CD8-positive, alpha-beta memory T cell (primary cell): ENCODE measurements at regions not wholly inside any gene's neighbourhood (a gene's known extent, or its start where the extent isn't known, plus 50 kb on each side); places are given as distances from the start of the nearest gene placed in this dataset.

ENCODE experiments used
- CTCF ChIA-PET: fragments of 350-600 bp; sonication (Branson Sonifier 250); formaldehyde crosslinking; loops from one replicate; lab custom pipeline; 2021; ENCODE audit warnings: antibody characterized with exemption; lab: Charles Lee
- POLR2A ChIA-PET: fragments of 350-600 bp; sonication (Branson Sonifier 250); formaldehyde crosslinking; loops from one replicate; lab custom pipeline; 2021; ENCODE audit warnings: antibody characterized with exemption; lab: Charles Lee
- DNase-seq, 5 donors: peaks; one replicate each; pipeline versions ENCODE4 v3.0.0 to v3.0.0-alpha.2; 2020 to 2022; ENCODE audit warnings: mixed read lengths in 1 of 5
- H3K27ac ChIP-seq: one replicate; pipeline ENCODE4 v1.7.0; 2013; ENCODE audit warnings: low read depth, mild to moderate bottlenecking, low read length, moderate library complexity
- H3K27me3 ChIP-seq: 2 replicates; pipeline ENCODE4 v1.7.0; 2013; ENCODE audit warnings: low read length, mild to moderate bottlenecking; ENCODE audit not compliant: insufficient read depth, poor library complexity, severe bottlenecking
- H3K36me3 ChIP-seq: 2 replicates; pipeline ENCODE4 v1.7.0; 2013; ENCODE audit warnings: mild to moderate bottlenecking, low read length, moderate library complexity; ENCODE audit not compliant: insufficient read depth
- H3K4me1 ChIP-seq: 2 replicates; pipeline ENCODE4 v1.7.0; 2013; ENCODE audit warnings: mild to moderate bottlenecking, low read length, moderate library complexity; ENCODE audit not compliant: insufficient read depth
- H3K4me3 ChIP-seq: 2 replicates; pipeline ENCODE4 v1.7.0; 2013; ENCODE audit warnings: mild to moderate bottlenecking, low read length
- H3K9me3 ChIP-seq: 2 replicates; pipeline ENCODE4 v1.7.0; 2013; ENCODE audit warnings: mild to moderate bottlenecking, low read length
- H3K27ac Mint-ChIP-seq, 8 donors: one replicate each; pipeline ENCODE4 v1.8.0; 2020 to 2021; ENCODE audit warnings: mixed read lengths in 8 of 8, mild to moderate bottlenecking in 6 of 8, inconsistent platforms in 3 of 8, moderate library complexity in 3 of 8
- H3K27me3 Mint-ChIP-seq, 2 donors: one replicate each; pipeline ENCODE4 v1.8.0; 2020 to 2021; ENCODE audit warnings: mixed read lengths in 2 of 2, mild to moderate bottlenecking in 1 of 2, moderate library complexity in 1 of 2
- H3K36me3 Mint-ChIP-seq, 3 donors: one replicate each; pipeline ENCODE4 v1.8.0; 2020 to 2021; ENCODE audit warnings: mixed read lengths in 3 of 3, inconsistent platforms in 1 of 3, mild to moderate bottlenecking in 1 of 3
- H3K4me1 Mint-ChIP-seq, 3 donors: one replicate each; pipeline ENCODE4 v1.8.0; 2020 to 2021; ENCODE audit warnings: mixed read lengths in 3 of 3, inconsistent platforms in 1 of 3, mild to moderate bottlenecking in 1 of 3
- H3K4me3 Mint-ChIP-seq, 7 donors: one replicate each; pipeline ENCODE4 v1.8.0; 2020 to 2021; ENCODE audit warnings: mixed read lengths in 7 of 7, mild to moderate bottlenecking in 6 of 7, moderate library complexity in 4 of 7, inconsistent platforms in 2 of 7
- H3K9me3 Mint-ChIP-seq, 5 donors: one replicate each; pipeline ENCODE4 v1.8.0; 2020 to 2022; ENCODE audit warnings: mixed read lengths in 5 of 5, mild to moderate bottlenecking in 3 of 5, moderate library complexity in 2 of 5, inconsistent platforms in 1 of 5

DNA sequence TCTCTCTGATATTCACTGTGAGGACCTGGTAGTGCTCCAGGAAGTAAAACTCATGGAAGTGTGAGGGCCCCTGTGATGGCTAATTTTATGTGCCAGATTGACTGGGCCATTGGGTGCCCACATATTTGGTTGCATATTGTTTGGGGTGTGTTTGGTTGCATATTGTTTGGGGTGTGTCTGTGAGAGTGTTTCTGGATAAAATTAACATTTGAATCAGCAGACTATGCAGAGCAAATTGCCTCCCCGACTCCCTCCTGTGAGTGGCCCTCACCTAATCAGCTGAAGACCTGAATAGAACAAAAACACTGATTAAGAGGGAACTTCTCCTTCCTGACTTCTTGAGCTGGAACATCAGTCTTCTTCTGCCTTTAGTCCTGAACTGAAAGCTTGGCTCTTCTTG is 173.3 kb upstream of the LINC00305 start:
- CTCF ChIA-PET = no interaction called here
- H3K9me3 Mint-ChIP-seq = peaks cover 3 to 25% (median 9%) of the 10 kb centered on the region in 5 donors
- Histone ChIP-seq H3K9me3 (no peaks in the 10 kb centered on the region), H3K4me1 (no peaks in the 10 kb centered on the region), H3K4me3 (no peak overlapping the region), H3K36me3 (no peaks in the 10 kb centered on the region), H3K27me3 (no peaks in the 10 kb centered on the region), H3K27ac (no peak overlapping the region)
- H3K27me3 Mint-ChIP-seq = no peaks in the 10 kb centered on the region
- H3K4me1 Mint-ChIP-seq = no peaks in the 10 kb centered on the region
- no peak overlapping the region for H3K27ac Mint-ChIP-seq
- no peaks in the 10 kb centered on the region for H3K36me3 Mint-ChIP-seq
- POLR2A ChIA-PET = no interaction called here
- H3K4me3 Mint-ChIP-seq = no peak overlapping the region
- no peak for DNase-seq

DNA sequence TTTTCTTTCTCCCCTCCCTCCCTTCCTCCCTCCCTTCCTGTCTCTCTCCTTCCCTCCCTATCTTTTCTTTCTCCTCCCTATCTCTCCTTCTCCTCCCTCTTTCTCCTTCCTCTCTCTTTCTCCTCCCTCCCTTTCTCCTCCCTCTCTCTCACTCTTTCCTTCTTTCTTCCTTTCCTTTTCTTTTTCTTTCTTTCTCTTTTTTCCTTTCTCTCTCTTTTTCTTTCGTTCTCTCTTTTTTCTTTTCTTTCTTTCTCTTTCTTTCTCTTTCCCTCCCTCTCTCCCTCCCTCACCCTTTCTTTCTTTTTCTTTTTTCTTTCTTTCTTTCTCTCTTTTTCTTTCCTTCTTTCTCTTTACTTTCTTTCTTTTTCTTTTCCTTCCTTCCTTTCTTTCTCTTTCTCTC is 169.7 kb upstream of the LINC00305 start:
- no peaks in the 10 kb centered on the region for H3K36me3 ChIP-seq
- Mint-ChIP-seq H3K9me3 (peaks cover 3 to 30% (median 17%) of the 10 kb centered on the region in 5 donors), H3K27ac (no peak overlapping the region), H3K4me3 (no peak overlapping the region), H3K27me3 (no peaks in the 10 kb centered on the region), H3K36me3 (no peaks in the 10 kb centered on the region), H3K4me1 (no peaks in the 10 kb centered on the region)
- no peaks in the 10 kb centered on the region for H3K9me3 ChIP-seq
- no peak for DNase-seq
- no peak overlapping the region for H3K4me3 ChIP-seq
- CTCF ChIA-PET = no interaction called here
- no peaks in the 10 kb centered on the region for H3K27me3 ChIP-seq
- no peaks in the 10 kb centered on the region for H3K4me1 ChIP-seq
- POLR2A ChIA-PET = no interaction called here
- no peak overlapping the region for H3K27ac ChIP-seq

DNA sequence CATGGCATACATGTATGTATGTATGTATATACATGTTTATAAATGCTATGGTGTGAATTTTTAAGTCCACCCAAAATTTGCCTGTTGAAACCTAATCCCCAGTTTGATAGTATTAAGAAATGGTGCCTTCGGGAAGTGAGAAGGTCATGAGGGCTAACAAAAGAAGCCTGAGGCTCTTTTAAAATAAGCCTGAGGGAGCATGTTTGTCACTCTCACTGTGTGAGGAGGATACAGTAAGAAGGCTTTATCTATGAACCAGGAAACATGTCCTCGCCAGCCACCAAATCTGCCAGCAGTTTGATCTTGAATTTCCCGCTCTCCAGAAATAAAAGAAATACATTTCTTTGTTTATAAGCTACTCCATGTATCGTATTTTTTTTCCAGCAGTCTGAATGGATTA is 163.0 kb upstream of the LINC00305 start:
- no peak overlapping the region for H3K27ac Mint-ChIP-seq
- no peaks in the 10 kb centered on the region for H3K4me1 Mint-ChIP-seq
- H3K4me3 Mint-ChIP-seq = no peak overlapping the region
- Histone ChIP-seq H3K27ac (no peak overlapping the region), H3K27me3 (no peaks in the 10 kb centered on the region), H3K4me1 (no peaks in the 10 kb centered on the region), H3K36me3 (no peaks in the 10 kb centered on the region), H3K4me3 (no peak overlapping the region), H3K9me3 (no peaks in the 10 kb centered on the region)
- POLR2A ChIA-PET = no interaction called here
- no peaks in the 10 kb centered on the region for H3K27me3 Mint-ChIP-seq
- H3K9me3 Mint-ChIP-seq = peaks cover 0 to 12% (median 5%) of the 10 kb centered on the region in 5 donors
- H3K36me3 Mint-ChIP-seq = no peaks in the 10 kb centered on the region
- DNase-seq = no peak
- CTCF ChIA-PET = no interaction called here

DNA sequence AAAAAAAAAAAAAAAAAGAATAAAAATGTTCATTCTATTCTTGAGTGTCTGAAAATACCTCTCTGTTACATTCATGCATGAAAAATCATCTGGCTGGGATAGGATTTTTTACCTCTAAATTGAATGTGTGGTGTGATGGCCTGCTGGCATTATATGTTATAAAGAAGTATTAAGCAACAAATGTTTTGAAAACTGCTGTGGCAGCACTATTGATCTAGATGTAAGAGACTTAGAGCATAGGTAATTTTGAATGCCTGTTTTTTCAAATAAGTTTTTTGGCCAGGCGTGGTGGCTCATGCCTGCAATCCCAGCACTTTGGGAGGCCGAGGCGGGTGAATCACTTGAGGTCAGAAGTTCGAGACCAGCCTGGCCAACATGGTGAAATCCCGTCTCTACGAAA is 147.0 kb upstream of the LINC00305 start:
- Mint-ChIP-seq H3K27ac (no peak overlapping the region), H3K4me3 (no peak overlapping the region), H3K9me3 (peaks cover 0 to 6% (median 4%) of the 10 kb centered on the region in 5 donors), H3K27me3 (no peaks in the 10 kb centered on the region), H3K36me3 (no peaks in the 10 kb centered on the region), H3K4me1 (no peaks in the 10 kb centered on the region)
- ChIA-PET CTCF (no interaction called here), POLR2A (no interaction called here)
- no peaks in the 10 kb centered on the region for H3K9me3 ChIP-seq
- DNase-seq = no peak
- H3K27ac ChIP-seq = no peak overlapping the region
- H3K36me3 ChIP-seq = no peaks in the 10 kb centered on the region
- no peaks in the 10 kb centered on the region for H3K27me3 ChIP-seq
- no peaks in the 10 kb centered on the region for H3K4me1 ChIP-seq
- H3K4me3 ChIP-seq = no peak overlapping the region

DNA sequence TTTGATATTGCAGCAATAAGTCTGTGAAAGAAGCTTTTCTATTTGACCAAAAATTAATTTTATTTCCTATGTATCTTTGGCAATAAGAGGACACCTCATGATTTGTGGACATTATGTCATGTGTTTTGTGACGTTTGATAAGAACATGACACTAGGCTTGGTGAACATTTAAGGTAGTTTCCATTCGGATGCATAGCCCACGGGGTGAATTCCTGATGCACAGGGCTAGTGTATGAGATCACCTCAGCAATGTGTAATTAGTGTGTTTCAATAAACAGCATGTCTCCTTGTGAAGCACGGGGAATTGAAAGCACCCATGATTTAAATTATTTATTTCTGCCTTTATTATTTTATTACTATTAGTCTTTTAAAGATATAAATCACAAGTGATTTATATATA is 146.1 kb upstream of the LINC00305 start:
- DNase-seq = no peak
- Histone ChIP-seq H3K4me1 (no peaks in the 10 kb centered on the region), H3K4me3 (no peak overlapping the region), H3K27me3 (no peaks in the 10 kb centered on the region), H3K9me3 (no peaks in the 10 kb centered on the region), H3K27ac (no peak overlapping the region), H3K36me3 (no peaks in the 10 kb centered on the region)
- H3K4me1 Mint-ChIP-seq = no peaks in the 10 kb centered on the region
- H3K27me3 Mint-ChIP-seq = no peaks in the 10 kb centered on the region
- no peak overlapping the region for H3K4me3 Mint-ChIP-seq
- H3K9me3 Mint-ChIP-seq = peaks cover 0 to 6% (median 4%) of the 10 kb centered on the region in 5 donors
- ChIA-PET POLR2A (no interaction called here), CTCF (no interaction called here)
- H3K36me3 Mint-ChIP-seq = no peaks in the 10 kb centered on the region
- no peak overlapping the region for H3K27ac Mint-ChIP-seq

GRCh38 chr18:64288432-64288831 is 139.5 kb upstream of the LINC00305 start:
- no peaks in the 10 kb centered on the region for H3K27me3 Mint-ChIP-seq
- DNase-seq = no peak

DNA sequence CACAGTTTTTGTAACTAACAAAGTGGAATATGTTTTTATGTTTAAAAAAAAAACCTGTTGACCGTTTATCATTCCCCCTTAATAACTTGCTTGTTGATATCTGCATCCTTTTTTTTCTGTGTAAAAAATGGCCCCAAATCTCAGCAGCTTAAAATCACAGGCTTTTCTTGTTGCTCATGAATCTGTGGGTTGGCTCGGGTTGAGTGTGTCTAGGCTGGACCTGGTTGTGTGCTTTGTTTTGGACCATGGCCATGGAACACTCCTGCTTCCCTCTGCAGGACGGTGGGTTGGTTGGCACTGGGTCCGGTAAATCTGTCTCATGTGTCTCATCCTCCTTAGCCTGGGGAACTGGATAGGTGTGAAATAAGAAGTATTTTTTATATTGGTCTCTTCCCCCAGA is 139.0 kb upstream of the LINC00305 start:
- DNase-seq = no peak
- Mint-ChIP-seq H3K27ac (no peak overlapping the region), H3K36me3 (no peaks in the 10 kb centered on the region), H3K9me3 (peaks cover 0 to 7% (median 4%) of the 10 kb centered on the region in 5 donors), H3K4me3 (no peak overlapping the region), H3K27me3 (no peaks in the 10 kb centered on the region), H3K4me1 (no peaks in the 10 kb centered on the region)
- H3K4me1 ChIP-seq = no peaks in the 10 kb centered on the region
- no peaks in the 10 kb centered on the region for H3K9me3 ChIP-seq
- POLR2A ChIA-PET = no interaction called here
- H3K27me3 ChIP-seq = no peaks in the 10 kb centered on the region
- no peaks in the 10 kb centered on the region for H3K36me3 ChIP-seq
- no peak overlapping the region for H3K4me3 ChIP-seq
- CTCF ChIA-PET = no interaction called here
- no peak overlapping the region for H3K27ac ChIP-seq

More at GRCh38 chr18:64288432-64288831, 139.5 kb upstream of the LINC00305 start:
- no peaks in the 10 kb centered on the region for H3K36me3 Mint-ChIP-seq
- H3K27ac ChIP-seq = no peak overlapping the region
- H3K4me1 ChIP-seq = no peaks in the 10 kb centered on the region
- H3K4me3 ChIP-seq = no peak overlapping the region
- no peaks in the 10 kb centered on the region for H3K4me1 Mint-ChIP-seq
- H3K9me3 ChIP-seq = no peaks in the 10 kb centered on the region
- peaks cover 0 to 4% (median 4%) of the 10 kb centered on the region in 5 donors for H3K9me3 Mint-ChIP-seq
- no peaks in the 10 kb centered on the region for H3K36me3 ChIP-seq
- H3K27ac Mint-ChIP-seq = no peak overlapping the region
- no peaks in the 10 kb centered on the region for H3K27me3 ChIP-seq
- ChIA-PET CTCF (no interaction called here), POLR2A (no interaction called here)
- H3K4me3 Mint-ChIP-seq = no peak overlapping the region

DNA sequence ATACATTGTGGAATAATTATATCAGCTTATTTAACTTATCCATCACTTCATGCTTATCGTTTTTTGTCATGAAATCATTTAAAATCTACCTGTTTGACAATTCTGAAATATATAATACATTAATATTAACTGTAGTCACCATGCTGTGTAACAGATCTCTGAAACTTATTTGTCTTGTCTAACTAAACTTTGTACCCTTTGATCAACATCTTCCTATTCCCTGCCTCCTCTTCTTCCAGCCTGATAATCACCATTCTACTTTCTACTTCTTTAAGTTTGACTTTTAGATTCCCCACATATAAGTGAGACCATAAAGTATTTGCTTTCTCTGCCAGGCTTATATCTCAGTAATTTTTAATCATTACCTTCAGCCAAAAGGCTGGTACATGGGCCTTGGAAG is 134.2 kb upstream of the LINC00305 start:
- H3K9me3 Mint-ChIP-seq = peaks cover 0 to 7% (median 3%) of the 10 kb centered on the region in 5 donors
- H3K4me3 ChIP-seq = no peak overlapping the region
- H3K4me3 Mint-ChIP-seq = no peak overlapping the region
- no peak for DNase-seq
- H3K27ac Mint-ChIP-seq = no peak overlapping the region
- ChIA-PET CTCF (no interaction called here), POLR2A (no interaction called here)
- H3K4me1 Mint-ChIP-seq = no peaks in the 10 kb centered on the region
- no peaks in the 10 kb centered on the region for H3K9me3 ChIP-seq
- no peaks in the 10 kb centered on the region for H3K4me1 ChIP-seq
- no peaks in the 10 kb centered on the region for H3K36me3 Mint-ChIP-seq
- H3K27me3 ChIP-seq = no peaks in the 10 kb centered on the region
- H3K27me3 Mint-ChIP-seq = no peaks in the 10 kb centered on the region
- H3K27ac ChIP-seq = no peak overlapping the region
- H3K36me3 ChIP-seq = no peaks in the 10 kb centered on the region

DNA sequence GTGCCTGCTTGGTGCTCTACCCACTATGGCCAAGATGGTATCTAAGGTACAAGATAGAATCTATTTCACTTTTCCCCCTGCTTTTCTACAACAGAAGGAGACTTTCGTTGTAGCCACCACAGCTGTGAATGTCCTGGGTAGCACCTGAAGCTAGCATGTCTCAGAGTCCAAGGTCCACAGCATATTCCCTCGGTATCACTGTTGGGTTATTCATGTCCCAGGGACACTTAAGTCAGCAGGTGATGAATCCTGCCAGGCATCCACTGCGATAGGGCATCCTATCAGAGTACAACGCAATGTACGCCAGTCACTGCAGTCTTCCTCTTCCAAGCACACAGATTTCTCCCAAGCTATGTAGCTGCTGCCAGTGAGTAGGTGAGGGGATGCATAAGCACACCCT is 129.1 kb upstream of the LINC00305 start:
- H3K36me3 Mint-ChIP-seq = no peaks in the 10 kb centered on the region
- DNase-seq = no peak
- no peaks in the 10 kb centered on the region for H3K4me1 ChIP-seq
- CTCF ChIA-PET = no interaction called here
- no peaks in the 10 kb centered on the region for H3K4me1 Mint-ChIP-seq
- peaks cover 0 to 13% (median 10%) of the 10 kb centered on the region in 5 donors for H3K9me3 Mint-ChIP-seq
- no peaks in the 10 kb centered on the region for H3K27me3 ChIP-seq
- no peak overlapping the region for H3K4me3 ChIP-seq
- H3K27me3 Mint-ChIP-seq = no peaks in the 10 kb centered on the region
- H3K27ac Mint-ChIP-seq = no peak overlapping the region
- H3K9me3 ChIP-seq = no peaks in the 10 kb centered on the region
- peak overlapping the region in 1 of 7 donors; percentile 61 for H3K4me3 Mint-ChIP-seq
- POLR2A ChIA-PET = no interaction called here
- no peaks in the 10 kb centered on the region for H3K36me3 ChIP-seq
- no peak overlapping the region for H3K27ac ChIP-seq
